Forelimb muscle (tissue), 1 donor: ENCODE measurements at regions not wholly inside any gene's neighbourhood (a gene's known extent, or its start where the extent isn't known, plus 50 kb on each side); places are given as distances from the start of the nearest gene placed in this dataset.
A peak's percentile ranks its signal among the peaks of the same experiment; 100 is the strongest.
"Not testable (repeated sequence)": the region's sequence is repeated elsewhere in the genome, so short reads cannot be mapped to it uniquely, and the experiment has no call there.

Experiments
- DNase-seq: peaks from one replicate; pipeline ENCODE4 v3.0.0-alpha.2; 2013; ENCODE audit warnings: low read depth

GRCh38 chr10:14429043-14429700 lies 98.4 kb upstream of the FRMD4A start:
- no peak for DNase-seq

GRCh38 chr10:14425034-14425433 lies 94.3 kb upstream of the FRMD4A start:
- no peak for DNase-seq

- no peak for DNase-seq
Measured at GRCh38 chr10:14423111-14423744, 92.5 kb upstream of the FRMD4A start.

- no peak for DNase-seq
Measured at GRCh38 chr10:14422431-14422830, 91.7 kb upstream of the FRMD4A start.

GRCh38 chr10:14421941-14422340 lies 91.2 kb upstream of the FRMD4A start:
- no peak for DNase-seq

GRCh38 chr10:14417336-14417735 lies 86.6 kb upstream of the FRMD4A start:
- DNase-seq = not testable (repeated sequence)

- DNase-seq = no peak
Measured at GRCh38 chr10:14416308-14416700, 85.6 kb upstream of the FRMD4A start.

GRCh38 chr10:14415676-14416307 lies 85.1 kb upstream of the FRMD4A start:
- DNase-seq = no peak

- no peak for DNase-seq
Measured at GRCh38 chr10:14414901-14415300, 84.2 kb upstream of the FRMD4A start.

- no peak for DNase-seq
Measured at GRCh38 chr10:14413523-14413922, 82.8 kb upstream of the FRMD4A start.

GRCh38 chr10:14412624-14413023 lies 81.9 kb upstream of the FRMD4A start:
- DNase-seq = no peak

- DNase-seq = no peak
Measured at GRCh38 chr10:14409856-14410458, 79.2 kb upstream of the FRMD4A start.

- DNase-seq = no peak
Measured at GRCh38 chr10:14409247-14409646, 78.5 kb upstream of the FRMD4A start.

GRCh38 chr10:14408139-14408538 lies 77.4 kb upstream of the FRMD4A start:
- DNase-seq = no peak

- no peak for DNase-seq
Measured at GRCh38 chr10:14407567-14407966, 76.8 kb upstream of the FRMD4A start.

GRCh38 chr10:14405076-14406065 lies 74.6 kb upstream of the FRMD4A start:
- no peak for DNase-seq

GRCh38 chr10:14403881-14404623 lies 73.3 kb upstream of the FRMD4A start:
- DNase-seq = no peak

GRCh38 chr10:14403359-14403758 lies 72.6 kb upstream of the FRMD4A start:
- no peak for DNase-seq

- DNase-seq = no peak
Measured at GRCh38 chr10:14399641-14400040, 68.9 kb upstream of the FRMD4A start.

GRCh38 chr10:14397066-14397465 lies 66.3 kb upstream of the FRMD4A start:
- peak; percentile 35 for DNase-seq
